WTC11 (cell line): ENCODE measurements at regions not wholly inside any gene's neighbourhood (a gene's known extent, or its start where the extent isn't known, plus 50 kb on each side); places are given as distances from the start of the nearest gene placed in this dataset.

ENCODE experiments used
- ATAC-seq: fragments of 200-7000 bp; cut with Tn5 transposase; 2 replicates; pipeline ENCODE4 v1.10.0; 2021; ENCODE audit warnings: mild to moderate bottlenecking, moderate library complexity
- CTCF ChIA-PET: fragments of 300-600 bp; sonication (Branson Sonifier 250); formaldehyde crosslinking; loops from one replicate; lab custom pipeline; 2021; ENCODE audit warnings: antibody characterized with exemption; lab: Charles Lee
- POLR2A ChIA-PET: fragments of 350-600 bp; sonication (Branson Sonifier 250); formaldehyde crosslinking; loops from one replicate; lab custom pipeline; 2021; ENCODE audit warnings: antibody characterized with exemption; lab: Charles Lee
- DNase-seq: peaks from one replicate; pipeline ENCODE4 v3.0.0; 2021; ENCODE audit warnings: low spot score
- H3K27ac Mint-ChIP-seq: 2 replicates; pipeline ENCODE4 v1.8.0; 2021; ENCODE audit warnings: mixed read lengths
- H3K27me3 Mint-ChIP-seq: 2 replicates; pipeline ENCODE4 v1.8.0; 2021; ENCODE audit warnings: low read depth, mild to moderate bottlenecking, moderate library complexity, mixed read lengths
- H3K36me3 Mint-ChIP-seq: 2 replicates; pipeline ENCODE4 v1.8.0; 2021; ENCODE audit warnings: mixed read lengths
- H3K4me1 Mint-ChIP-seq: 2 replicates; pipeline ENCODE4 v1.8.0; 2022; ENCODE audit warnings: mixed read lengths
- H3K4me3 Mint-ChIP-seq: 2 replicates; pipeline ENCODE4 v1.8.0; 2021; ENCODE audit warnings: mild to moderate bottlenecking, moderate library complexity, mixed read lengths
- H3K9me3 Mint-ChIP-seq: 2 replicates; pipeline ENCODE4 v1.8.0; 2021; ENCODE audit warnings: mixed read lengths
- AR ChIP-seq: fragments of 250-450 bp; sonication (Bioruptor Pico); IDR thresholded peaks from 2 replicates; pipeline ENCODE4 v1.9.0; 2021; ENCODE audit warnings: mild to moderate bottlenecking
- CDX4 ChIP-seq: fragments of 250-450 bp; sonication (Bioruptor Pico); IDR thresholded peaks from 2 replicates; pipeline ENCODE4 v1.9.0; 2021; ENCODE audit warnings: moderate library complexity, mild to moderate bottlenecking, inconsistent platforms, borderline replicate concordance
- CREM ChIP-seq: sonication (generic); formaldehyde crosslinking; IDR thresholded peaks from 2 replicates; pipeline ENCODE4 v1.8.1; 2022; ENCODE audit warnings: mild to moderate bottlenecking, missing genetic modification reagents, moderate library complexity
- CTCF ChIP-seq: fragments of 200-600 bp; IDR thresholded peaks from 2 replicates; pipeline ENCODE4 v1.8.0; 2022; ENCODE audit warnings: antibody characterized with exemption
- ELF4 ChIP-seq: sonication (generic); formaldehyde crosslinking; IDR thresholded peaks from 2 replicates; pipeline ENCODE4 v1.8.1; 2022; ENCODE audit warnings: low read depth, mild to moderate bottlenecking, moderate library complexity, missing genetic modification reagents
- EMX1 ChIP-seq: fragments of 250-450 bp; sonication (Bioruptor Pico); IDR thresholded peaks from 2 replicates; pipeline ENCODE4 v1.8.0; 2021; ENCODE audit warnings: mild to moderate bottlenecking
- ESRRA ChIP-seq: sonication (generic); formaldehyde crosslinking; IDR thresholded peaks from 2 replicates; pipeline ENCODE4 v1.8.1; 2022; ENCODE audit warnings: mild to moderate bottlenecking, missing genetic modification reagents, borderline replicate concordance
- FOXJ3 ChIP-seq: sonication (generic); formaldehyde crosslinking; IDR thresholded peaks from 2 replicates; pipeline ENCODE4 v1.9.0; 2021; ENCODE audit warnings: missing genetic modification reagents, mild to moderate bottlenecking, borderline replicate concordance
- IRF2 ChIP-seq: sonication (generic); formaldehyde crosslinking; IDR thresholded peaks from 2 replicates; pipeline ENCODE4 v1.8.0; 2022; ENCODE audit warnings: low read depth, missing genetic modification reagents, borderline replicate concordance
- MXD4 ChIP-seq: fragments of 250-450 bp; sonication (Bioruptor Pico); IDR thresholded peaks from 2 replicates; pipeline ENCODE4 v1.8.0; 2021; ENCODE audit warnings: mild to moderate bottlenecking, moderate library complexity, borderline replicate concordance
- NR1H2 ChIP-seq: sonication (generic); formaldehyde crosslinking; IDR thresholded peaks from 2 replicates; pipeline ENCODE4 v1.9.0; 2021; ENCODE audit warnings: mild to moderate bottlenecking, moderate library complexity, missing genetic modification reagents
- NR3C1 ChIP-seq: sonication (generic); formaldehyde crosslinking; conservative IDR thresholded peaks from 2 replicates; pipeline ENCODE4 v1.8.1; 2023; ENCODE audit warnings: low read depth, mild to moderate bottlenecking, missing genetic modification reagents
- SMAD4 ChIP-seq: sonication (generic); formaldehyde crosslinking; IDR thresholded peaks from 2 replicates; pipeline ENCODE4 v1.8.0; 2022; ENCODE audit warnings: mild to moderate bottlenecking, missing genetic modification reagents
- SP1 ChIP-seq: sonication (generic); formaldehyde crosslinking; conservative IDR thresholded peaks from 2 replicates; pipeline ENCODE4 v1.8.1; 2022; ENCODE audit warnings: missing genetic modification reagents
- TCF7 ChIP-seq: sonication (generic); formaldehyde crosslinking; IDR thresholded peaks from 2 replicates; pipeline ENCODE4 v1.8.0; 2022; ENCODE audit warnings: mild to moderate bottlenecking, low read depth, missing genetic modification reagents, moderate library complexity
- ZBTB21 ChIP-seq: sonication (generic); formaldehyde crosslinking; IDR thresholded peaks from 2 replicates; pipeline ENCODE4 v1.8.1; 2023; ENCODE audit warnings: mild to moderate bottlenecking, missing genetic modification reagents, borderline replicate concordance
- ZNF121 ChIP-seq: sonication (generic); formaldehyde crosslinking; IDR thresholded peaks from 2 replicates; pipeline ENCODE4 v1.8.0; 2023; ENCODE audit warnings: missing genetic modification reagents
- ZNF396 ChIP-seq: fragments of 250-450 bp; sonication (Bioruptor Pico); IDR thresholded peaks from 2 replicates; pipeline ENCODE4 v1.8.0; 2021; ENCODE audit warnings: mild to moderate bottlenecking, moderate library complexity, borderline replicate concordance
- ZNF425 ChIP-seq: fragments of 250-450 bp; sonication (Bioruptor Pico); conservative IDR thresholded peaks from 2 replicates; pipeline ENCODE4 v1.9.0; 2021; ENCODE audit warnings: mild to moderate bottlenecking
- TF ChIP-seq, protein P1 (sequence below): fragments of 250-450 bp; sonication (Bioruptor Pico); IDR thresholded peaks from 2 replicates; pipeline ENCODE4 v1.9.0; 2021; ENCODE audit warnings: mild to moderate bottlenecking

- TF ChIP-seq, protein P1, sequence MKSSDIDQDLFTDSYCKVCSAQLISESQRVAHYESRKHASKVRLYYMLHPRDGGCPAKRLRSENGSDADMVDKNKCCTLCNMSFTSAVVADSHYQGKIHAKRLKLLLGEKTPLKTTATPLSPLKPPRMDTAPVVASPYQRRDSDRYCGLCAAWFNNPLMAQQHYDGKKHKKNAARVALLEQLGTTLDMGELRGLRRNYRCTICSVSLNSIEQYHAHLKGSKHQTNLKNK (CRISPR knock-in tag) = no peak
- TF ChIP-seq EMX1 (CRISPR knock-in tag) (no peak), NR1H2 (no peak)
Observed at GRCh38 chrX:118216087-118216486, 99.5 kb upstream of the KLHL13 start (continued).

- POLR2A ChIA-PET = no interaction called here
- TF ChIP-seq CDX4 (CRISPR knock-in tag) (no peak), ESRRA (CRISPR knock-in tag) (no peak), ZBTB21 (CRISPR knock-in tag) (no peak), CTCF (no peak), MXD4 (CRISPR knock-in tag) (no peak), FOXJ3 (no peak), ZNF425 (no peak), ZNF121 (CRISPR knock-in tag) (no peak), SMAD4 (CRISPR knock-in tag) (no peak), ZNF396 (CRISPR knock-in tag) (no peak), ELF4 (no peak), NR3C1 (CRISPR knock-in tag) (no peak), CREM (no peak), SP1 (CRISPR knock-in tag) (no peak)
- TF ChIP-seq, all 79 proteins: peak for 0
- CTCF ChIA-PET = interaction anchor here (0.5 kb wide), 1 partner anchor 34 kb away, joined by 3 read pairs; no protein-coding TSS in a partner anchor
Observed at GRCh38 chrX:118216509-118216908, 99.9 kb upstream of the KLHL13 start.

DNA sequence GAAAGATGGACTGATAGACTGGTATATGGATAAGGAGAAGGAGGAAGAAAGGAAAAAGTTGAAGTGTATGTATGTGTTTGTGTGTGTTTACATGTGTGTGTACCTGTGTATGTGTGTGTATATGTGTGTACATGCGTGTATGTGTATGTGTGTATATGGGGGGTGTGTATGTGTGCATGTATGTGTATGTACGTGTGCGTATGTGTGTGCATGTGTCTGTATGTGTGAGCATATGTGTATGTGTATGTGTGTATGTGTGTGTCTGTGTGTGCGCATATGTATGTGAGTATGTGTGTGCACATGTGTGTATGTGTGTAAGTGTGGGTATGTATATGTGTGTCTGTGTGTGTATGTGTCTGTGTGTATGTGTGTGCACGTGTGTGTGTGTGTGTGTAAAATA is 101.5 kb upstream of the KLHL13 start:
- CTCF ChIA-PET = no interaction called here
- H3K9me3 Mint-ChIP-seq = no peaks in the 10 kb centered on the region
- H3K27me3 Mint-ChIP-seq = no peaks in the 10 kb centered on the region
- no peak for DNase-seq
- H3K27ac Mint-ChIP-seq = no peak overlapping the region
- POLR2A ChIA-PET = no interaction called here
- no peaks in the 10 kb centered on the region for H3K36me3 Mint-ChIP-seq
- no peaks in the 10 kb centered on the region for H3K4me1 Mint-ChIP-seq
- ATAC-seq = no peak
- no peak overlapping the region for H3K4me3 Mint-ChIP-seq
- TF ChIP-seq ZNF425 (no peak), AR (CRISPR knock-in tag) (no peak), ESRRA (CRISPR knock-in tag) (no peak), TCF7 (CRISPR knock-in tag) (no peak), ELF4 (no peak), IRF2 (CRISPR knock-in tag) (no peak)

More at GRCh38 chrX:118216509-118216908, 99.9 kb upstream of the KLHL13 start:
- H3K36me3 Mint-ChIP-seq = no peaks in the 10 kb centered on the region
- H3K4me3 Mint-ChIP-seq = no peak overlapping the region
- ATAC-seq (no peak), DNase-seq (no peak)
- H3K4me1 Mint-ChIP-seq = peaks cover 9% of the 10 kb centered on the region
- no peak overlapping the region for H3K27ac Mint-ChIP-seq
- H3K9me3 Mint-ChIP-seq = no peaks in the 10 kb centered on the region
- no peaks in the 10 kb centered on the region for H3K27me3 Mint-ChIP-seq
